ENCODE measurements at regions not wholly inside any gene's neighbourhood (a gene's known extent, or its start where the extent isn't known, plus 50 kb on each side); places are given as distances from the start of the nearest gene placed in this dataset.

DNA sequence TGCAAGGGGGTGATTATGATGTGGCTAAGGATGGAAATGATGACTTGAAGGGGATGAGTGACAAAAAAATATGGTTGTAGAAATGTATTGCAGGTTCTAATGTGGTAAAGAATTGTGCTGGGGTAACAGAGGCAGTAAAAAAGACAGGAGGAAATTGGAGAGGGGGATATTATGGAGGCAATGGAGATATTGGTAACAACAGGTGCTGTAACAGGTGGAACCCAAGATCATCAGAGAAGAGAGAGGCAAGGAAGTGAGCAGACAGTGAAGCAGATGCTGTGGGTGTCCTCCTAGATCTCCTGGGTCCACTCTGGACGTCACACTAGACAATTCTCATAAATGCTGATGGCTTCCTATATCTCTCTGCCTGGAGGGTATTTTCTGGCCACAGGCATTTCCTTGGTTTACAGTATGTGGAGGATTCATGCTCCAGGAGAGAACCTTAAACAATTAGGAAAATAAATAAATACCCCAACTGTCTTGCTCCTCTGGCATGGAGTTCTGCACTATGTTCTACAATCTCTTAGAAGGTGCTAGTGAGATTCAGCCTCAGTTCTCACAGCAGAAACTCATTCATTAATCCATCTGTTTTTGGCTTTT lies 620.3 kb upstream of the PLXNA2 start:
- TF ChIP-seq, protein P1, sequence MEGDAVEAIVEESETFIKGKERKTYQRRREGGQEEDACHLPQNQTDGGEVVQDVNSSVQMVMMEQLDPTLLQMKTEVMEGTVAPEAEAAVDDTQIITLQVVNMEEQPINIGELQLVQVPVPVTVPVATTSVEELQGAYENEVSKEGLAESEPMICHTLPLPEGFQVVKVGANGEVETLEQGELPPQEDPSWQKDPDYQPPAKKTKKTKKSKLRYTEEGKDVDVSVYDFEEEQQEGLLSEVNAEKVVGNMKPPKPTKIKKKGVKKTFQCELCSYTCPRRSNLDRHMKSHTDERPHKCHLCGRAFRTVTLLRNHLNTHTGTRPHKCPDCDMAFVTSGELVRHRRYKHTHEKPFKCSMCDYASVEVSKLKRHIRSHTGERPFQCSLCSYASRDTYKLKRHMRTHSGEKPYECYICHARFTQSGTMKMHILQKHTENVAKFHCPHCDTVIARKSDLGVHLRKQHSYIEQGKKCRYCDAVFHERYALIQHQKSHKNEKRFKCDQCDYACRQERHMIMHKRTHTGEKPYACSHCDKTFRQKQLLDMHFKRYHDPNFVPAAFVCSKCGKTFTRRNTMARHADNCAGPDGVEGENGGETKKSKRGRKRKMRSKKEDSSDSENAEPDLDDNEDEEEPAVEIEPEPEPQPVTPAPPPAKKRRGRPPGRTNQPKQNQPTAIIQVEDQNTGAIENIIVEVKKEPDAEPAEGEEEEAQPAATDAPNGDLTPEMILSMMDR (conservative IDR thresholded peaks at IDR 0.05; ENCODE audit: low read length): no peak
- TF ChIP-seq EZH2phosphoT487 (IDR thresholded peaks at IDR 0.05; ENCODE audit: borderline replicate concordance, low read depth, low read length): no peak
